Mesenchymal stem cell (in vitro differentiated cells and primary cell): ENCODE measurements at regions not wholly inside any gene's neighbourhood (a gene's known extent, or its start where the extent isn't known, plus 50 kb on each side); places are given as distances from the start of the nearest gene placed in this dataset.

Experiments
- DNase-seq: peaks from one replicate; pipeline ENCODE4 v3.0.0-alpha.2; 2013
- H2AFZ ChIP-seq: one replicate; pipeline ENCODE4 v1.6.1; 2013; ENCODE audit warnings: low read depth, mild to moderate bottlenecking, control low read depth, inconsistent platforms, low read length, moderate library complexity
- H2AK5ac ChIP-seq: 2 replicates; pipeline ENCODE4 v1.6.1; 2013; ENCODE audit warnings: low read length, moderate library complexity, mild to moderate bottlenecking, inconsistent platforms; ENCODE audit not compliant: severe bottlenecking
- H2BK120ac ChIP-seq: one replicate; pipeline ENCODE4 v1.6.1; 2013; ENCODE audit warnings: low read depth, mild to moderate bottlenecking, inconsistent platforms, low read length, moderate library complexity
- H2BK12ac ChIP-seq, 2 experiments: one replicate each; pipeline ENCODE4 v1.6.1; 2013; ENCODE audit warnings: inconsistent platforms in 2 of 2, low read length in 2 of 2, mild to moderate bottlenecking in 2 of 2, moderate library complexity in 2 of 2, control low read depth in 1 of 2
- H2BK15ac ChIP-seq: one replicate; pipeline ENCODE4 v1.6.1; 2013; ENCODE audit warnings: mild to moderate bottlenecking, low read depth, inconsistent platforms; ENCODE audit not compliant: poor library complexity, severe bottlenecking
- H2BK5ac ChIP-seq: 2 replicates; pipeline ENCODE4 v1.6.1; 2013; ENCODE audit warnings: low read depth, mild to moderate bottlenecking, low read length, control low read depth, inconsistent platforms; ENCODE audit not compliant: poor library complexity, severe bottlenecking
- H3K14ac ChIP-seq, 2 experiments: one replicate each; pipeline ENCODE4 v1.6.1; 2013; ENCODE audit warnings: inconsistent platforms in 2 of 2, low read length in 2 of 2, control low read depth in 1 of 2, mild to moderate bottlenecking in 1 of 2, moderate library complexity in 1 of 2
- H3K18ac ChIP-seq, 2 experiments: one replicate each; pipeline ENCODE4 v1.6.1; 2013; ENCODE audit warnings: inconsistent platforms in 2 of 2, low read length in 2 of 2, control low read depth in 1 of 2, low read depth in 1 of 2, mild to moderate bottlenecking in 1 of 2
- H3K23ac ChIP-seq, 2 experiments: one replicate each; pipeline ENCODE4 v1.6.1; 2013; ENCODE audit warnings: inconsistent platforms in 2 of 2, low read length in 2 of 2, mild to moderate bottlenecking in 2 of 2, moderate library complexity in 2 of 2, control low read depth in 1 of 2
- H3K27ac ChIP-seq: 2 replicates; pipeline ENCODE4 v1.5.1; 2013; ENCODE audit warnings: mild to moderate bottlenecking, moderate library complexity, low read length, control low read depth, inconsistent platforms; ENCODE audit not compliant: poor library complexity, severe bottlenecking
- H3K27me3 ChIP-seq, 2 experiments: 2 replicates each; pipeline versions ENCODE4 v1.6.1 to v1.7.0; 2013; ENCODE audit warnings: low read length in 2 of 2, mild to moderate bottlenecking in 2 of 2, moderate library complexity in 2 of 2, control low read depth in 1 of 2, inconsistent platforms in 1 of 2; ENCODE audit not compliant: control insufficient read depth in 1 of 2, insufficient read depth in 1 of 2
- H3K36me3 ChIP-seq, 2 experiments: 2 replicates each; pipeline versions ENCODE4 v1.6.1 to v1.7.0; 2013; ENCODE audit warnings: low read length in 2 of 2, control low read depth in 1 of 2, inconsistent platforms in 1 of 2, low read depth in 1 of 2, mild to moderate bottlenecking in 1 of 2; ENCODE audit not compliant: insufficient read depth in 2 of 2, control insufficient read depth in 1 of 2
- H3K4ac ChIP-seq, 2 experiments: one replicate each; pipeline ENCODE4 v1.6.1; 2013; ENCODE audit warnings: inconsistent platforms in 2 of 2, low read length in 2 of 2, mild to moderate bottlenecking in 2 of 2, moderate library complexity in 2 of 2, control low read depth in 1 of 2, low read depth in 1 of 2
- H3K4me1 ChIP-seq: 2 replicates; pipeline ENCODE4 v1.6.1; 2013; ENCODE audit warnings: low read depth, low read length, control low read depth; ENCODE audit not compliant: control insufficient read depth, insufficient read depth
- H3K4me2 ChIP-seq: 2 replicates; pipeline ENCODE4 v1.6.1; 2013; ENCODE audit warnings: low read length, mild to moderate bottlenecking, inconsistent platforms; ENCODE audit not compliant: poor library complexity, severe bottlenecking
- H3K4me3 ChIP-seq, 2 experiments: 2 replicates each; pipeline versions ENCODE4 v1.5.1 to v1.7.0; 2013; ENCODE audit warnings: low read length in 2 of 2, mild to moderate bottlenecking in 2 of 2, control low read depth in 1 of 2, low read depth in 1 of 2; ENCODE audit not compliant: insufficient read depth in 1 of 2
- H3K79me1 ChIP-seq: replicated peaks from 2 replicates; pipeline ENCODE4 v1.6.1; 2013; ENCODE audit warnings: mild to moderate bottlenecking, control low read depth, low read length, inconsistent platforms; ENCODE audit not compliant: poor library complexity, severe bottlenecking
- H3K9ac ChIP-seq: 2 replicates; pipeline ENCODE4 v1.7.0; 2013; ENCODE audit warnings: mild to moderate bottlenecking, low read length, moderate library complexity
- H3K9me3 ChIP-seq: 2 replicates; pipeline ENCODE4 v1.7.0; 2013; ENCODE audit warnings: mild to moderate bottlenecking, low read length; ENCODE audit not compliant: control insufficient read depth
- H4K8ac ChIP-seq: one replicate; pipeline ENCODE4 v1.6.1; 2013; ENCODE audit warnings: inconsistent platforms, mild to moderate bottlenecking, low read length, moderate library complexity
- H4K91ac ChIP-seq: one replicate; pipeline ENCODE4 v1.6.1; 2013; ENCODE audit warnings: mild to moderate bottlenecking, low read length, inconsistent platforms
- WGBS: methylation state at CpG from one replicate; pipeline ENCODE4 v1.1.7; 2013; ENCODE audit warnings: mixed read lengths; 5-methylcytosine and 5-hydroxymethylcytosine counted together

GRCh38 chr1:90204780-90205179 lies 209.9 kb downstream of the ZNF326 start:
- 71% methylated on average over 2 of the region's 2 CpGs for WGBS
- Histone ChIP-seq H3K4me3 (no peak overlapping the region), H2BK5ac (no peak overlapping the region), H2BK12ac (no peak overlapping the region), H2BK120ac (no peak overlapping the region), H4K8ac (no peak overlapping the region), H3K23ac (no peak overlapping the region), H3K18ac (no peak overlapping the region), H4K91ac (no peak overlapping the region), H3K36me3 (no peaks in the 10 kb centered on the region), H3K79me1 (no peaks in the 10 kb centered on the region), H2AFZ (no peak overlapping the region), H3K9ac (no peak overlapping the region), H3K4ac (no peak overlapping the region), H2BK15ac (no peak overlapping the region), H3K4me1 (no peaks in the 10 kb centered on the region), H3K27ac (no peak overlapping the region), H3K27me3 (peaks cover 0 to 4% of the 10 kb centered on the region in 2 experiments), H3K9me3 (no peaks in the 10 kb centered on the region), H2AK5ac (no peak overlapping the region), H3K4me2 (no peak overlapping the region), H3K14ac (no peak overlapping the region)
- no peak for DNase-seq

- H2BK120ac ChIP-seq, result no peak overlapping the region
- H3K23ac ChIP-seq, result no peak overlapping the region
Measured at GRCh38 chr1:90204023-90204590, 209.2 kb downstream of the ZNF326 start.

GRCh38 chr1:90201467-90202358 lies 206.8 kb downstream of the ZNF326 start:
- Histone ChIP-seq H3K14ac (no peak overlapping the region), H3K9me3 (no peaks in the 10 kb centered on the region), H3K4me1 (no peaks in the 10 kb centered on the region), H3K36me3 (no peaks in the 10 kb centered on the region), H2BK12ac (no peak overlapping the region), H4K91ac (no peak overlapping the region), H4K8ac (no peak overlapping the region), H3K18ac (no peak overlapping the region), H3K4me2 (no peak overlapping the region), H3K79me1 (no peaks in the 10 kb centered on the region), H3K4me3 (no peak overlapping the region), H3K27ac (no peak overlapping the region), H2BK120ac (no peak overlapping the region), H3K27me3 (peaks cover 0 to 10% of the 10 kb centered on the region in 2 experiments), H2AK5ac (no peak overlapping the region), H2BK5ac (no peak overlapping the region), H3K4ac (no peak overlapping the region), H2AFZ (no peak overlapping the region), H3K9ac (no peak overlapping the region), H2BK15ac (no peak overlapping the region), H3K23ac (no peak overlapping the region)
- peak; percentile 47 for DNase-seq
- WGBS, result 70% methylated on average over 4 of the region's 6 CpGs

More at GRCh38 chr1:90204023-90204590, 209.2 kb downstream of the ZNF326 start:
- DNase-seq, result no peak
- Histone ChIP-seq H4K8ac (no peak overlapping the region), H3K9ac (no peak overlapping the region), H3K4me1 (no peaks in the 10 kb centered on the region), H2AFZ (no peak overlapping the region), H3K27ac (no peak overlapping the region), H3K14ac (no peak overlapping the region), H2BK15ac (no peak overlapping the region), H3K36me3 (no peaks in the 10 kb centered on the region), H3K4me2 (no peak overlapping the region), H3K27me3 (peaks cover 0 to 8% of the 10 kb centered on the region in 2 experiments), H2AK5ac (no peak overlapping the region), H4K91ac (no peak overlapping the region), H3K4me3 (no peak overlapping the region), H3K79me1 (no peaks in the 10 kb centered on the region), H3K4ac (no peak overlapping the region), H2BK12ac (no peak overlapping the region), H2BK5ac (no peak overlapping the region), H3K18ac (no peak overlapping the region), H3K9me3 (no peaks in the 10 kb centered on the region)
- WGBS, result 80% methylated on average over 1 of the region's 2 CpGs

GRCh38 chr1:90200646-90201205 lies 205.8 kb downstream of the ZNF326 start:
- Histone ChIP-seq H4K91ac (no peak overlapping the region), H3K27ac (no peak overlapping the region), H2BK5ac (no peak overlapping the region), H3K4me1 (no peaks in the 10 kb centered on the region), H3K4me3 (no peak overlapping the region), H2BK120ac (no peak overlapping the region), H2BK12ac (no peak overlapping the region), H3K27me3 (peaks cover 0 to 10% of the 10 kb centered on the region in 2 experiments), H3K79me1 (no peaks in the 10 kb centered on the region), H3K36me3 (no peaks in the 10 kb centered on the region), H3K9ac (no peak overlapping the region), H3K4me2 (no peak overlapping the region), H3K14ac (no peak overlapping the region), H3K23ac (no peak overlapping the region), H4K8ac (no peak overlapping the region), H2AK5ac (no peak overlapping the region), H2BK15ac (no peak overlapping the region), H3K9me3 (no peaks in the 10 kb centered on the region), H2AFZ (no peak overlapping the region), H3K4ac (no peak overlapping the region), H3K18ac (no peak overlapping the region)
- WGBS, result 84% methylated on average over 5 of the region's 5 CpGs
- no peak for DNase-seq
